Neuronal stem cell (in vitro differentiated cells): ENCODE measurements at regions not wholly inside any gene's neighbourhood (a gene's known extent, or its start where the extent isn't known, plus 50 kb on each side); places are given as distances from the start of the nearest gene placed in this dataset.

Experiments
- DNase-seq: peaks from one replicate; pipeline ENCODE4 v3.0.0-alpha.2; 2013; ENCODE audit warnings: low spot score
- H2AFZ ChIP-seq: one replicate; pipeline ENCODE4 v1.6.1; 2013; ENCODE audit warnings: mild to moderate bottlenecking, low read length, inconsistent platforms
- H2AK5ac ChIP-seq: 2 replicates; pipeline ENCODE4 v1.6.1; 2013; ENCODE audit warnings: low read depth, mild to moderate bottlenecking, inconsistent platforms, low read length, moderate library complexity, mixed read lengths
- H2BK120ac ChIP-seq: 2 replicates; pipeline ENCODE4 v1.6.1; 2013; ENCODE audit warnings: low read depth, mild to moderate bottlenecking, inconsistent platforms, low read length, moderate library complexity, mixed read lengths
- H2BK12ac ChIP-seq: one replicate; pipeline ENCODE4 v1.6.1; 2013; ENCODE audit warnings: low read length, inconsistent platforms
- H2BK15ac ChIP-seq: 2 replicates; pipeline ENCODE4 v1.6.1; 2013; ENCODE audit warnings: mild to moderate bottlenecking, low read length, inconsistent platforms, mixed read lengths
- H2BK5ac ChIP-seq: one replicate; pipeline ENCODE4 v1.6.1; 2013; ENCODE audit warnings: inconsistent platforms, mild to moderate bottlenecking, low read length, moderate library complexity
- H3K14ac ChIP-seq: one replicate; pipeline ENCODE4 v1.6.1; 2013; ENCODE audit warnings: low read length, inconsistent platforms
- H3K18ac ChIP-seq: 2 replicates; pipeline ENCODE4 v1.6.1; 2013; ENCODE audit warnings: low read length, inconsistent platforms
- H3K23ac ChIP-seq: 2 replicates; pipeline ENCODE4 v1.6.1; 2013; ENCODE audit warnings: low read depth, mild to moderate bottlenecking, mixed read lengths, low read length, inconsistent platforms; ENCODE audit not compliant: poor library complexity
- H3K27ac ChIP-seq: replicated peaks from 3 replicates; pipeline ENCODE4 v1.5.1; 2013; ENCODE audit warnings: low read length, inconsistent platforms
- H3K27me3 ChIP-seq, 3 experiments: 2 replicates each; pipeline ENCODE4 v1.6.1; 2013; ENCODE audit warnings: low read length in 3 of 3, mild to moderate bottlenecking in 2 of 3, inconsistent platforms in 1 of 3, low read depth in 1 of 3, mixed read lengths in 1 of 3, moderate library complexity in 1 of 3; ENCODE audit not compliant: control insufficient read depth in 3 of 3, insufficient read depth in 3 of 3
- H3K36me3 ChIP-seq, 2 donors: replicated peaks in 1 of 2; 2 replicates each; pipeline ENCODE4 v1.6.1; 2013; ENCODE audit warnings: low read length in 2 of 2; ENCODE audit not compliant: control insufficient read depth in 2 of 2, insufficient read depth in 2 of 2
- H3K4ac ChIP-seq: 2 replicates; pipeline ENCODE4 v1.6.1; 2013; ENCODE audit warnings: inconsistent platforms, mild to moderate bottlenecking, low read length, moderate library complexity
- H3K4me1 ChIP-seq, 2 donors: 1 replicate in 1 of 2; 2 replicates in 1 of 2; pipeline ENCODE4 v1.6.1; 2013; ENCODE audit warnings: low read length in 2 of 2, low read depth in 1 of 2; ENCODE audit not compliant: control insufficient read depth in 2 of 2, insufficient read depth in 1 of 2
- H3K4me2 ChIP-seq: one replicate; pipeline ENCODE4 v1.6.1; 2013; ENCODE audit warnings: mild to moderate bottlenecking, low read length, inconsistent platforms; ENCODE audit not compliant: insufficient read depth, poor library complexity, severe bottlenecking
- H3K4me3 ChIP-seq, 2 donors: 2 replicates each; pipeline ENCODE4 v1.5.1; 2013; ENCODE audit warnings: low read length in 2 of 2, mild to moderate bottlenecking in 2 of 2, inconsistent platforms in 1 of 2, moderate library complexity in 1 of 2
- H3K79me1 ChIP-seq: one replicate; pipeline ENCODE4 v1.6.1; 2013; ENCODE audit warnings: low read depth, mild to moderate bottlenecking, inconsistent platforms, low read length, moderate library complexity
- H3K9ac ChIP-seq: one replicate; pipeline ENCODE4 v1.6.1; 2013; ENCODE audit warnings: mild to moderate bottlenecking, low read depth, low read length, inconsistent platforms; ENCODE audit not compliant: poor library complexity
- H3K9me3 ChIP-seq, 2 donors: replicated peaks in 1 of 2; 2 replicates each; pipeline versions ENCODE3 to v1.6.1; 2013; ENCODE audit warnings: low read length in 2 of 2, mild to moderate bottlenecking in 2 of 2, inconsistent platforms in 1 of 2, low read depth in 1 of 2, mixed read lengths in 1 of 2, moderate library complexity in 1 of 2; ENCODE audit not compliant: control insufficient read depth in 2 of 2, insufficient read depth in 1 of 2
- H4K8ac ChIP-seq: one replicate; pipeline ENCODE4 v1.6.1; 2013; ENCODE audit warnings: low read depth, mild to moderate bottlenecking, inconsistent platforms, low read length, moderate library complexity
- H4K91ac ChIP-seq: one replicate; pipeline ENCODE4 v1.6.1; 2013; ENCODE audit warnings: low read length, low read depth, mild to moderate bottlenecking, inconsistent platforms; ENCODE audit not compliant: poor library complexity
- WGBS, 2 donors: extraction: QIAGEN DNeasy Blood & Tissue Kit; methylation state at CpG; one replicate each; pipeline ENCODE4 v1.1.7; 2013; ENCODE audit warnings: missing lambda C conversion rate in 2 of 2, mixed read lengths in 1 of 2; ENCODE audit not compliant: insufficient read length in 2 of 2, insufficient replicate concordance in 1 of 2; ENCODE audit errors: extremely low coverage in 2 of 2; 5-methylcytosine and 5-hydroxymethylcytosine counted together

DNA sequence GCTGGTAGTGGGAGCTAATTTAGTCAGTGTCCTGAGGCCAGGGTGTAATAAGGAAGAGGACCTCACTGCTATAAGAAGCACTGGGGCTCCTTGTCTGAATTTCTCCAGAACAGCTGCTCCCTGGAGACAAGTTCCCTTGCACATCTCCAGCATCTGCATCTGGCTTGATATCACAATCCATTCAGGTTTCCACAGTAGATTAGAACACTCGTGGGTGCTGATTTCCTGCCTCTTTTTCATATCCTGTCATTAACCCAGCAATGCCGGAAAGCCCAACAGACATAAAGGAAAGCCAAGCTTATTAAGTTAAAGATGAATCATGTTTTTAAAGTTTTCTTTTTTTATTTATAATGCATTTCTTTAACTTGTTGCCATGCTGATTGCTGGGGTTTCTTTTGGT is 232.3 kb upstream of the WWC1 start:
- peaks cover 8 to 14% of the 10 kb centered on the region in 2 donors for H3K9me3 ChIP-seq
- no peak overlapping the region for H3K4me3 ChIP-seq
- no peak overlapping the region for H3K4ac ChIP-seq
- no peak overlapping the region for H3K23ac ChIP-seq
- no peak overlapping the region for H3K27ac ChIP-seq
- WGBS, 2 donors: no CpG with 5 or more reads among the region's 2 CpGs
- DNase-seq: no peak
- no peak overlapping the region for H3K14ac ChIP-seq
- H3K4me1 ChIP-seq: peaks cover 0 to under 1% of the 10 kb centered on the region in 2 donors
- H2BK120ac ChIP-seq: no peak overlapping the region
- H2AFZ ChIP-seq: no peak overlapping the region
- no peak overlapping the region for H2BK15ac ChIP-seq
- H3K4me2 ChIP-seq: no peak overlapping the region
- H3K27me3 ChIP-seq: no peaks in the 10 kb centered on the region
- H3K36me3 ChIP-seq: peaks cover 0 to 7% of the 10 kb centered on the region in 2 donors
- H2AK5ac ChIP-seq: no peak overlapping the region
- H4K8ac ChIP-seq: no peak overlapping the region
- no peaks in the 10 kb centered on the region for H3K79me1 ChIP-seq
- no peak overlapping the region for H2BK5ac ChIP-seq
- no peak overlapping the region for H3K18ac ChIP-seq
- H4K91ac ChIP-seq: no peak overlapping the region
- H3K9ac ChIP-seq: no peak overlapping the region
- H2BK12ac ChIP-seq: no peak overlapping the region

DNA sequence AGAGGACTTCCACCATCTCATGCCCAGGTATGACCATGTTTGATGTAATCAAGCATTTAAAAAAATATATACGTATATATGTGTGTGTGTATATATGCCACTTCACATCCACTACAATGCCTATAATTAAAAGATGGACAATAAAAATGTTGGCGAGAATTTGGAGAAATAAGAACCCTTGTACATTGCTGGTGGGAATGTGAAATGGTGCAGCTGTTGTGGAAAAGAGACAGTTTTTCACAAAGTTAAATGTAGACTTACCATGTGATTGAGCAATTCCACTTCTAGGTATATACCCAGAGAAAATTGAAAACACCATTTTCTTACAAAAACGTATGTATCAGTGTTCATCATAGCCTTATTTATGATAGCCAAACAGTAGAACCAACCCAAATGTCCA is 229.2 kb upstream of the WWC1 start:
- H2BK5ac ChIP-seq: no peak overlapping the region
- H3K27ac ChIP-seq: no peak overlapping the region
- H4K8ac ChIP-seq: no peak overlapping the region
- H2BK12ac ChIP-seq: no peak overlapping the region
- WGBS, 2 donors: no CpG with 5 or more reads among the region's 3 CpGs
- peaks cover 0 to 4% of the 10 kb centered on the region in 2 donors for H3K4me1 ChIP-seq
- peaks cover 8 to 11% of the 10 kb centered on the region in 2 donors for H3K9me3 ChIP-seq
- no peak overlapping the region for H3K9ac ChIP-seq
- no peak overlapping the region for H3K4me3 ChIP-seq
- no peak overlapping the region for H3K14ac ChIP-seq
- H3K18ac ChIP-seq: no peak overlapping the region
- peaks cover 0 to 7% of the 10 kb centered on the region in 2 donors for H3K36me3 ChIP-seq
- no peak overlapping the region for H3K4ac ChIP-seq
- no peak overlapping the region for H2AK5ac ChIP-seq
- H3K27me3 ChIP-seq: no peaks in the 10 kb centered on the region
- no peaks in the 10 kb centered on the region for H3K79me1 ChIP-seq
- no peak overlapping the region for H2BK15ac ChIP-seq
- H4K91ac ChIP-seq: no peak overlapping the region
- no peak for DNase-seq
- H2AFZ ChIP-seq: no peak overlapping the region
- H2BK120ac ChIP-seq: no peak overlapping the region
- no peak overlapping the region for H3K4me2 ChIP-seq
- no peak overlapping the region for H3K23ac ChIP-seq

- Histone ChIP-seq H3K27ac (no peak overlapping the region), H3K36me3 (peaks cover 0 to 7% of the 10 kb centered on the region in 2 donors), H4K8ac (no peak overlapping the region), H3K79me1 (no peaks in the 10 kb centered on the region), H3K4me2 (no peak overlapping the region), H3K14ac (no peak overlapping the region), H3K9ac (no peak overlapping the region), H3K9me3 (no peaks in the 10 kb centered on the region), H2BK12ac (no peak overlapping the region), H2BK120ac (no peak overlapping the region), H2BK15ac (no peak overlapping the region), H3K18ac (no peak overlapping the region), H4K91ac (no peak overlapping the region), H3K4me1 (peaks cover 0 to 4% of the 10 kb centered on the region in 2 donors), H3K4ac (no peak overlapping the region), H2AFZ (no peak overlapping the region), H3K27me3 (no peaks in the 10 kb centered on the region), H2AK5ac (no peak overlapping the region), H3K23ac (no peak overlapping the region), H2BK5ac (no peak overlapping the region), H3K4me3 (no peak overlapping the region)
- no CpG with 5 or more reads among the region's 5 CpGs for WGBS, 2 donors
- DNase-seq: no peak
Observed at GRCh38 chr5:168064457-168064856, 227.0 kb upstream of the WWC1 start.

DNA sequence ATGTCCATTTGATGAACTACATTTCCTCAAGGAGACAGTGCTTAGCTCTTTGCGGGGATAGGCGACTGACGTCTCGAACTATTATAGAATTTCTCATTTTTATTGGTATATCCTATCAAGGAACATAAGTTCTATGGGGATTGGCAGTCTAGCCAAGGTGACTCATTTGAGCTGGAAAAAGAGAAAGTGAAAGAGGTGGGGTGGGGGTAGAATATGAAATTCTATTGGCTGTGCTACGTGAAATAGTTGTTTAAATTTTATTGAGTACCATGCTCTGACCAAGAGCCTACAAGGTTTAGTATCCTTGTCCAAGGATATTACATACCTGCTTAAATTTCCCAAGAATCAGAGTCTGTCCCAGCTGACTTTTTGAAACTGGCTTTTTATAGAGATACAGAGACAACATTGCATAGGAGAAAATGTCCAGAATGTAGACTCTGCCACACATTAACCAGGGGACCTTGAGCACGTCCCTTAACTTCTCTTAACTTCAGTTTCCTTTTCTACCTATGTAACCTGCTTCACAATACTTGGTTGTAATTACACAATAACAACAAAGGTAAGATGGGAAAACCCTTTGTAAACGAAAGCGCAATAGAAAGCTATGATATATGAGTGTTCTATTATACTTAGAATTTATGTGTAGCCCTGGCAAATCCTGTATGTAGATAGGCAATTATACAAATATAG is 226.4 kb upstream of the WWC1 start:
- Histone ChIP-seq H3K14ac (no peak overlapping the region), H2BK12ac (no peak overlapping the region), H2BK5ac (no peak overlapping the region), H3K4me1 (peaks cover 0 to 4% of the 10 kb centered on the region in 2 donors), H2BK120ac (no peak overlapping the region), H3K18ac (no peak overlapping the region), H3K27me3 (no peaks in the 10 kb centered on the region), H3K79me1 (no peaks in the 10 kb centered on the region), H3K4me2 (no peak overlapping the region), H3K27ac (no peak overlapping the region), H4K8ac (no peak overlapping the region), H3K36me3 (peaks cover 0 to 7% of the 10 kb centered on the region in 2 donors), H3K23ac (no peak overlapping the region), H3K9me3 (no peaks in the 10 kb centered on the region), H2AFZ (no peak overlapping the region), H2BK15ac (no peak overlapping the region), H3K4ac (no peak overlapping the region), H3K9ac (no peak overlapping the region), H3K4me3 (no peak overlapping the region), H4K91ac (no peak overlapping the region), H2AK5ac (no peak overlapping the region)
- no peak for DNase-seq
- WGBS, 2 donors: no CpG with 5 or more reads among the region's 8 CpGs
